Gastrocnemius medialis (tissue), 4 donors: ENCODE measurements at regions not wholly inside any gene's neighbourhood (a gene's known extent, or its start where the extent isn't known, plus 50 kb on each side); places are given as distances from the start of the nearest gene placed in this dataset.

Experiments
- CTCF ChIP-seq, 5 experiments: fragments of 450-650 bp in 3 of 5; fragments of 200-600 bp in 2 of 5; sonication (generic) in 2 of 5; IDR thresholded peaks in 4 of 5; conservative IDR thresholded peaks in 1 of 5; 1 replicate in 4 of 5; 2 replicates in 1 of 5; pipeline ENCODE4 v1.5.1; 2016 to 2019; ENCODE audit warnings: antibody characterized with exemption in 5 of 5, mild to moderate bottlenecking in 3 of 5, moderate library complexity in 3 of 5
- POLR2A ChIP-seq, 2 donors: fragments of 450-650 bp; IDR thresholded peaks; one replicate each; pipeline ENCODE4 v1.6.1; 2017; ENCODE audit warnings: antibody characterized with exemption in 2 of 2, mild to moderate bottlenecking in 2 of 2, moderate library complexity in 2 of 2

DNA sequence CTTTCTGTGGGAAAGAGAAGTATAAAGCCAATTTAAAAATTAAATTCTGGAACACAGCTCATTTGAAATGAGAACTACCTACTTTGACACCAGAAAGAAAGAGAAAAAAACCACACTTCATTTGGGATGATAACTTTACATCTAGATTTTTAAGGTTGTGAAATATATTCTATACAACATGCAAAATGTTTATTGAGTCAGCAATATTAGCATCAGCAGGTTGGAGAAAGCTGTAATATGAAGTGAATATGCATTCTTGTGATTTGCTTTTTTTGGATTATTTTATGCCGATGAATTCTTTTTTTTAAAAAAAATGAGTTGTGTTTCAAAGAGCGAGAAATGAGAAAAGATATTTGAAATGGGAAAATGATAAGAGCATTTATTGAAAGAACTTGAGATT is 307.0 kb upstream of the DPPA4 start:
- TF ChIP-seq CTCF (IDR thresholded peaks at IDR 0.05 in 4 of 5, conservative IDR thresholded peaks at IDR 0.05 in 1 of 5) (no peak), POLR2A (IDR thresholded peaks at IDR 0.05) (no peak)
